Stomach smooth muscle (tissue), 2 donors: ENCODE measurements at regions not wholly inside any gene's neighbourhood (a gene's known extent, or its start where the extent isn't known, plus 50 kb on each side); places are given as distances from the start of the nearest gene placed in this dataset.

ENCODE experiments used
- H3K27ac ChIP-seq: one replicate; pipeline ENCODE4 v1.7.0; 2013; ENCODE audit warnings: mild to moderate bottlenecking, low read length, inconsistent platforms
- H3K27me3 ChIP-seq, 2 donors: one replicate each; pipeline ENCODE4 v1.7.0; 2013; ENCODE audit warnings: low read length in 2 of 2; ENCODE audit not compliant: insufficient read depth in 2 of 2, control insufficient read depth in 1 of 2
- H3K36me3 ChIP-seq, 2 donors: one replicate each; pipeline ENCODE4 v1.7.0; 2013; ENCODE audit warnings: low read length in 2 of 2; ENCODE audit not compliant: control insufficient read depth in 2 of 2, insufficient read depth in 2 of 2
- H3K4me1 ChIP-seq: one replicate; pipeline ENCODE4 v1.7.0; 2013; ENCODE audit warnings: low read length; ENCODE audit not compliant: control insufficient read depth, insufficient read depth
- H3K4me3 ChIP-seq, 2 donors: one replicate each; pipeline ENCODE4 v1.7.0; 2013; ENCODE audit warnings: low read length in 2 of 2
- H3K9ac ChIP-seq, 2 donors: one replicate each; pipeline ENCODE4 v1.7.0; 2013; ENCODE audit warnings: low read length in 2 of 2, mild to moderate bottlenecking in 1 of 2
- H3K9me3 ChIP-seq, 2 donors: one replicate each; pipeline ENCODE4 v1.7.0; 2013; ENCODE audit warnings: low read length in 2 of 2; ENCODE audit not compliant: control insufficient read depth in 2 of 2
- donor health status: healthy.
- donor health status: Pancreatic carcinoma.

GRCh38 chr4:124417371-124417770 lies 295.2 kb downstream of the ANKRD50 start:
- Histone ChIP-seq H3K4me1 (no peaks in the 10 kb centered on the region), H3K27ac (no peak overlapping the region), H3K9me3 (no peaks in the 10 kb centered on the region), H3K4me3 (no peak overlapping the region), H3K9ac (no peak overlapping the region), H3K27me3 (no peaks in the 10 kb centered on the region), H3K36me3 (no peaks in the 10 kb centered on the region)

- Histone ChIP-seq H3K9ac (no peak overlapping the region), H3K9me3 (no peaks in the 10 kb centered on the region), H3K36me3 (no peaks in the 10 kb centered on the region), H3K4me3 (no peak overlapping the region), H3K27ac (no peak overlapping the region), H3K27me3 (no peaks in the 10 kb centered on the region), H3K4me1 (no peaks in the 10 kb centered on the region)
Measured at GRCh38 chr4:124420166-124420695, 292.3 kb downstream of the ANKRD50 start.

GRCh38 chr4:124423160-124423559 lies 289.4 kb downstream of the ANKRD50 start:
- no peaks in the 10 kb centered on the region for H3K4me1 ChIP-seq
- H3K27ac ChIP-seq = no peak overlapping the region

GRCh38 chr4:124426279-124426678 lies 286.3 kb downstream of the ANKRD50 start:
- Histone ChIP-seq H3K4me3 (no peak overlapping the region), H3K36me3 (no peaks in the 10 kb centered on the region)

More at GRCh38 chr4:124423160-124423559, 289.4 kb downstream of the ANKRD50 start:
- Histone ChIP-seq H3K36me3 (no peaks in the 10 kb centered on the region), H3K9me3 (no peaks in the 10 kb centered on the region), H3K4me3 (no peak overlapping the region), H3K9ac (no peak overlapping the region), H3K27me3 (no peaks in the 10 kb centered on the region)

GRCh38 chr4:124427095-124427767 lies 285.3 kb downstream of the ANKRD50 start:
- Histone ChIP-seq H3K9ac (no peak overlapping the region), H3K4me1 (no peaks in the 10 kb centered on the region), H3K27ac (no peak overlapping the region)

More at GRCh38 chr4:124426279-124426678, 286.3 kb downstream of the ANKRD50 start:
- no peak overlapping the region for H3K27ac ChIP-seq
- no peaks in the 10 kb centered on the region for H3K27me3 ChIP-seq
- no peak overlapping the region for H3K9ac ChIP-seq
- no peaks in the 10 kb centered on the region for H3K4me1 ChIP-seq
- H3K9me3 ChIP-seq = no peaks in the 10 kb centered on the region

GRCh38 chr4:124428648-124429047 lies 283.9 kb downstream of the ANKRD50 start:
- Histone ChIP-seq H3K9ac (no peak overlapping the region), H3K4me3 (no peak overlapping the region), H3K27me3 (no peaks in the 10 kb centered on the region), H3K27ac (no peak overlapping the region), H3K36me3 (no peaks in the 10 kb centered on the region), H3K9me3 (no peaks in the 10 kb centered on the region), H3K4me1 (no peaks in the 10 kb centered on the region)

More at GRCh38 chr4:124427095-124427767, 285.3 kb downstream of the ANKRD50 start:
- Histone ChIP-seq H3K36me3 (no peaks in the 10 kb centered on the region), H3K27me3 (no peaks in the 10 kb centered on the region), H3K4me3 (no peak overlapping the region), H3K9me3 (no peaks in the 10 kb centered on the region)

- H3K27ac ChIP-seq = no peak overlapping the region
- no peaks in the 10 kb centered on the region for H3K9me3 ChIP-seq
- no peaks in the 10 kb centered on the region for H3K27me3 ChIP-seq
- no peak overlapping the region for H3K4me3 ChIP-seq
- no peak overlapping the region for H3K9ac ChIP-seq
- no peaks in the 10 kb centered on the region for H3K36me3 ChIP-seq
- H3K4me1 ChIP-seq = no peaks in the 10 kb centered on the region
Measured at GRCh38 chr4:124429746-124430250, 282.7 kb downstream of the ANKRD50 start.

- Histone ChIP-seq H3K4me1 (no peaks in the 10 kb centered on the region), H3K36me3 (no peaks in the 10 kb centered on the region), H3K9ac (no peak overlapping the region), H3K27me3 (no peaks in the 10 kb centered on the region), H3K27ac (no peak overlapping the region), H3K4me3 (no peak overlapping the region), H3K9me3 (no peaks in the 10 kb centered on the region)
Measured at GRCh38 chr4:124431653-124432192, 280.8 kb downstream of the ANKRD50 start.

GRCh38 chr4:124432500-124432899 lies 280.0 kb downstream of the ANKRD50 start:
- Histone ChIP-seq H3K9me3 (no peaks in the 10 kb centered on the region), H3K4me3 (no peak overlapping the region), H3K4me1 (no peaks in the 10 kb centered on the region), H3K27me3 (no peaks in the 10 kb centered on the region), H3K27ac (no peak overlapping the region), H3K36me3 (no peaks in the 10 kb centered on the region), H3K9ac (no peak overlapping the region)

- Histone ChIP-seq H3K9me3 (no peaks in the 10 kb centered on the region), H3K27ac (no peak overlapping the region), H3K4me1 (no peaks in the 10 kb centered on the region), H3K36me3 (no peaks in the 10 kb centered on the region), H3K9ac (no peak overlapping the region), H3K27me3 (no peaks in the 10 kb centered on the region), H3K4me3 (no peak overlapping the region)
Measured at GRCh38 chr4:124433044-124433443, 279.5 kb downstream of the ANKRD50 start.

- H3K27me3 ChIP-seq = no peaks in the 10 kb centered on the region
- H3K9me3 ChIP-seq = no peaks in the 10 kb centered on the region
- no peak overlapping the region for H3K27ac ChIP-seq
- H3K4me3 ChIP-seq = no peak overlapping the region
- no peak overlapping the region for H3K9ac ChIP-seq
- H3K4me1 ChIP-seq = no peaks in the 10 kb centered on the region
- H3K36me3 ChIP-seq = no peaks in the 10 kb centered on the region
Measured at GRCh38 chr4:124433500-124433899, 279.0 kb downstream of the ANKRD50 start.
